HepG2 (cell line): ENCODE measurements at regions not wholly inside any gene's neighbourhood (a gene's known extent, or its start where the extent isn't known, plus 50 kb on each side); places are given as distances from the start of the nearest gene placed in this dataset.

Source experiments
- ATAC-seq: fragments of 200-7000 bp; cut with Tn5 transposase; 3 replicates; pipeline ENCODE4 v1.9.1; 2020; ENCODE audit warnings: mild to moderate bottlenecking, moderate library complexity
- BruUV-seq: library from RNA; stranded (reverse); fragments of 400-500 nt; replicated peaks from 2 replicates; lab custom pipeline; 2021; lab: Mats Ljungman, UMichigan
- CTCF ChIA-PET: fragments of 300-600 bp; formaldehyde crosslinking; extraction: SDS; loops from one replicate; lab custom pipeline; 2021; ENCODE audit warnings: low total read pairs, inconsistent platforms, low intra/inter-chr PET ratio; lab: Yijun Ruan, JAX
- POLR2A ChIA-PET: fragments of 350-600 bp; sonication (Branson Sonifier 250); formaldehyde crosslinking; loops from one replicate; lab custom pipeline; 2020; ENCODE audit warnings: antibody characterized with exemption, inconsistent platforms; lab: Yijun Ruan, JAX
- DNase-seq: peaks from one replicate; pipeline ENCODE4 v3.0.0-alpha.2; 2015; ENCODE audit warnings: low spot score
- FAIRE-seq: peaks from 3 replicates; lab custom pipeline; 2011; peaks lifted over from hg19 to GRCh38; lab: Jason Lieb, UNC
- H2AFZ ChIP-seq: one replicate; pipeline ENCODE4 v1.6.1; 2011; ENCODE audit warnings: low read length, inconsistent platforms
- H3K27ac ChIP-seq: fragments of 300-600 bp; 3 replicates; pipeline ENCODE4 v1.8.0; 2011; ENCODE audit warnings: mixed run types, mild to moderate bottlenecking, mixed read lengths, low read length, inconsistent platforms; ENCODE audit not compliant: insufficient read depth; ENCODE audit errors: extremely low read length
- H3K27me3 ChIP-seq, 2 experiments: fragments of 200-600 bp in 1 of 2; 2 replicates in 1 of 2; 3 replicates in 1 of 2; pipeline versions ENCODE4 v1.6.0 to v1.8.0; 2011; ENCODE audit warnings: low read length in 2 of 2, mild to moderate bottlenecking in 2 of 2, moderate library complexity in 2 of 2, inconsistent platforms in 1 of 2; ENCODE audit not compliant: insufficient read depth in 2 of 2, control insufficient read depth in 1 of 2
- H3K36me3 ChIP-seq, 2 experiments: fragments of 200-600 bp in 1 of 2; replicated peaks in 1 of 2; 2 replicates in 1 of 2; 3 replicates in 1 of 2; pipeline versions ENCODE4 v1.5.1 to v1.8.0; 2011; ENCODE audit warnings: low read length in 2 of 2, inconsistent platforms in 1 of 2; ENCODE audit not compliant: insufficient read depth in 2 of 2, control insufficient read depth in 1 of 2
- H3K4me1 ChIP-seq: 2 replicates; pipeline ENCODE4 v1.5.1; 2012; ENCODE audit warnings: low read length, inconsistent platforms; ENCODE audit not compliant: insufficient read depth
- H3K4me2 ChIP-seq: 2 replicates; pipeline ENCODE4 v1.6.0; 2011; ENCODE audit warnings: low read depth, low read length, inconsistent platforms
- H3K4me3 ChIP-seq, 3 experiments: fragments of 200-600 bp in 1 of 3; sonication (generic), shearing (Covaris generic) in 1 of 3; replicated peaks in 1 of 3; 2 replicates each; pipeline ENCODE4 v1.5.1; 2011 to 2016; ENCODE audit warnings: low read length in 3 of 3, inconsistent platforms in 2 of 3, low read depth in 2 of 3, mild to moderate bottlenecking in 2 of 3, control low read depth in 1 of 3, mixed read lengths in 1 of 3; ENCODE audit not compliant: insufficient read depth in 1 of 3
- H3K79me2 ChIP-seq: one replicate; pipeline ENCODE4 v1.6.1; 2011; ENCODE audit warnings: low read length, inconsistent platforms; ENCODE audit not compliant: insufficient read depth
- H3K9ac ChIP-seq: 2 replicates; pipeline ENCODE4 v1.6.0; 2011; ENCODE audit warnings: mild to moderate bottlenecking, low read depth, low read length, inconsistent platforms; ENCODE audit not compliant: insufficient read depth
- H3K9me3 ChIP-seq: 2 replicates; pipeline ENCODE4 v1.5.1; 2012; ENCODE audit warnings: mild to moderate bottlenecking, low read length
- H4K20me1 ChIP-seq: 2 replicates; pipeline ENCODE4 v1.6.0; 2011; ENCODE audit warnings: inconsistent platforms, mild to moderate bottlenecking, low read length, moderate library complexity; ENCODE audit not compliant: insufficient read depth
- ELF3 ChIP-seq: IDR thresholded peaks from 2 replicates; pipeline ENCODE4 v1.6.1; 2016; ENCODE audit warnings: missing genetic modification reagents, missing compliant biosample characterization
- HNRNPLL ChIP-seq: fragments of 200-400 bp; formaldehyde crosslinking; IDR thresholded peaks from 2 replicates; pipeline ENCODE4 v1.6.1; 2017; ENCODE audit warnings: mild to moderate bottlenecking, low read depth, low read length; ENCODE audit not compliant: poor library complexity, severe bottlenecking
- KDM3A ChIP-seq: IDR thresholded peaks from 2 replicates; pipeline ENCODE4 v1.6.1; 2018; ENCODE audit warnings: low read depth, missing compliant biosample characterization
- MTF1 ChIP-seq: sonication (generic); formaldehyde crosslinking; IDR thresholded peaks from 2 replicates; pipeline ENCODE4 v1.5.0; 2020; ENCODE audit warnings: missing genetic modification reagents
- ZBTB38 ChIP-seq: sonication (generic); formaldehyde crosslinking; IDR thresholded peaks from 2 replicates; pipeline ENCODE4 v1.5.1; 2020; ENCODE audit warnings: mild to moderate bottlenecking, missing genetic modification reagents
- WGBS: methylation state at CpG from one replicate; pipeline ENCODE4 v1.1.6; 2017; ENCODE audit warnings: low lambda C conversion rate; 5-methylcytosine and 5-hydroxymethylcytosine counted together
- in situ Hi-C: cut with HindIII; loops from 2 replicates; pipeline ENCODE4 v1.10.0; 2017; ENCODE audit warnings: low pct_unique_long_range_greater_than_20kb; ENCODE audit not compliant: extremely low pct_ligation_motif_present
- intact Hi-C: fragments of 100-400 bp; cut with micrococcal nuclease; formaldehyde crosslinking; loops from one replicate; pipeline ENCODE4 v1.10.0; 2022; ENCODE audit not compliant: unreplicated experiment

DNA sequence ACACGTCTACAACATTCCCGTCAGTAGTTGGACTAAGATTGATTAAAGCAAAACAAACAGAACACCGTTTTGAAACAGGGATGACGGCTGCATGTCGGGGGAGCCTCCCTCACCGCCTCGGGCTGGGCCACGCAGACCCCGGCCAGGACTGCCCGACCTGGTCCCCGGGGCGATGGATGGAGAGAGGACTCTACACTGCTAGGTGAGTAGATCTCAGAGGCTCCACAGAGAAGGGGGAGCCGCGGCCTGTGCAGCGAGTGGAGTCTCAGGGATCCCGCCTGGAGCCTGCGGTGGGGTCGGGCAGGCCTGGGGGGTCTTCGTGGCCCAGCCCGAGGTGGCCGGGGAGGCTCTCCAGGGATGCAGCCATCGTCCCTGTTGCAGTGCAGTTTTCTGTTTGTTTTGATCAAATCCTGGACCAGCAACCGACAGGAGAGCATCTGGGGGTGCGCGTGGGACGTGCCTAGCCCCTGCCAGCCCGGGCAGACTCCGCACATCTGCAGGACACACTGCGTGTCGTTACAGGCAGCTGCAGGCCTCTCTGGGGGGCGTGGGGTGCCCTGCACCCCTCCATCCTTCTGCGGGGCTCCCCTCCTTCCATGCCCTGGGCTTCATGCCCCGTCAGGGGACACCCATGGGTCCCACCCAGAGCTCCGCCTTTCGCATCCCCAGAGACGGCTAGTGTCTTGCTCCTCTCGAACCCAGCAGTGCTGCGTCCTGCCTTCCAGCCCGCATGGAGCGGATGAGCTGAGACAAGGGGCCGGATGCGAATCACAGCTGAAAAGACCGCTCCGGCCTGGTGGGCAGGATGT lies 143.6 kb downstream of the RTP5 start:
- H3K9me3 ChIP-seq, result no peaks in the 10 kb centered on the region
- intact Hi-C loops (no loop called here), in situ Hi-C loops (no loop called here)
- no peaks in the 10 kb centered on the region for H4K20me1 ChIP-seq
- H3K9ac ChIP-seq, result no peak overlapping the region
- BruUV-seq, result no TSS peak
- WGBS, result 50% methylated on average over 30 of the region's 44 CpGs
- no peak overlapping the region for H3K4me2 ChIP-seq
- no peaks in the 10 kb centered on the region for H3K79me2 ChIP-seq
- no peak overlapping the region for H3K27ac ChIP-seq
- TF ChIP-seq ELF3 (CRISPR knock-in tag), result no peak
- peak; percentile 15 for TF ChIP-seq HNRNPLL
- TF ChIP-seq ZBTB38 (CRISPR knock-in tag), result no peak
- TF ChIP-seq KDM3A (CRISPR knock-in tag), result no peak
- DNase-seq, result no peak
- no peaks in the 10 kb centered on the region for H3K4me1 ChIP-seq
- H3K27me3 ChIP-seq, result peaks cover 4 to 38% of the 10 kb centered on the region in 2 experiments; a peak in 4 of 5 replicates
- peak; percentile 22 for ATAC-seq
- ChIA-PET CTCF (no interaction called here), POLR2A (no interaction called here)
- H3K4me3 ChIP-seq, result no peak overlapping the region
- no peak for FAIRE-seq
- no peaks in the 10 kb centered on the region for H3K36me3 ChIP-seq
- H2AFZ ChIP-seq, result no peak overlapping the region

DNA sequence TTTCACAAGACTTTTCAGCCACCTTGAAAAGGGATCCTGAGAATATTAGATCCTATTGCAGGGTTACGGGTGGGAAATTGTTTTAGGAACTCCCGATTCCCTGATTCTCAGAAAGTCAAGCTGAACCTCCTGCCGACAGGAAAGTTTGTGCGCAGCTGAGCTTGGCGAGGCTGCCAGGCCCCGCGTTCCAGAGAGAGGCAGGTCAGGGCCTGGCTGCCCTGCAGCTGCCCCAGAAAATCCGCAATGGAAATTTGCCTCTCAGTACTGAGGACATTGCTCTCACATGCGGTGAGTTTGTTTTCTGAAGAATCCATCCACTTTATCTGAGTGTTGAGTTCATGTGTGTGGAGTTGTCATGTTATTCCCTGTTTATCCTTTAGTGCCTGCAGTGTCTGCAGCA lies 144.2 kb downstream of the RTP5 start:
- Histone ChIP-seq H3K4me3 (no peak overlapping the region), H3K36me3 (no peaks in the 10 kb centered on the region), H2AFZ (no peak overlapping the region), H3K27ac (no peak overlapping the region), H3K79me2 (no peaks in the 10 kb centered on the region), H3K9ac (no peak overlapping the region), H3K9me3 (no peaks in the 10 kb centered on the region), H4K20me1 (no peaks in the 10 kb centered on the region), H3K27me3 (peaks cover 4 to 42% of the 10 kb centered on the region in 2 experiments; a peak in 4 of 5 replicates), H3K4me2 (no peak overlapping the region), H3K4me1 (no peaks in the 10 kb centered on the region)
- FAIRE-seq (no peak), DNase-seq (no peak), ATAC-seq (no peak)
- POLR2A ChIA-PET, result no interaction called here
- 54% methylated on average over 9 of the region's 9 CpGs for WGBS
- CTCF ChIA-PET, result no interaction called here
- no TSS peak for BruUV-seq
- in situ Hi-C loops, result no loop called here
- intact Hi-C loops, result no loop called here
- TF ChIP-seq MTF1 (CRISPR knock-in tag) (no peak), HNRNPLL (peak; percentile 5)
